T47D (cell line): ENCODE measurements at regions not wholly inside any gene's neighbourhood (a gene's known extent, or its start where the extent isn't known, plus 50 kb on each side); places are given as distances from the start of the nearest gene placed in this dataset.

Source experiments
- DNase-seq, 2 experiments: peaks; one replicate each; pipeline versions ENCODE4 v3.0.0 to v3.0.0-alpha.2; 2011 to 2012; ENCODE audit warnings: low read depth in 1 of 2, low spot score in 1 of 2
- JUND ChIP-seq: IDR thresholded peaks from 2 replicates; pipeline ENCODE4 v1.6.1; 2012; ENCODE audit warnings: low read depth
- in situ Hi-C: cut with HindIII; loops from 2 replicates; pipeline ENCODE4 v1.10.0; 2016; ENCODE audit warnings: low sequenced_read_pairs, low pct_unique_long_range_greater_than_20kb

DNA sequence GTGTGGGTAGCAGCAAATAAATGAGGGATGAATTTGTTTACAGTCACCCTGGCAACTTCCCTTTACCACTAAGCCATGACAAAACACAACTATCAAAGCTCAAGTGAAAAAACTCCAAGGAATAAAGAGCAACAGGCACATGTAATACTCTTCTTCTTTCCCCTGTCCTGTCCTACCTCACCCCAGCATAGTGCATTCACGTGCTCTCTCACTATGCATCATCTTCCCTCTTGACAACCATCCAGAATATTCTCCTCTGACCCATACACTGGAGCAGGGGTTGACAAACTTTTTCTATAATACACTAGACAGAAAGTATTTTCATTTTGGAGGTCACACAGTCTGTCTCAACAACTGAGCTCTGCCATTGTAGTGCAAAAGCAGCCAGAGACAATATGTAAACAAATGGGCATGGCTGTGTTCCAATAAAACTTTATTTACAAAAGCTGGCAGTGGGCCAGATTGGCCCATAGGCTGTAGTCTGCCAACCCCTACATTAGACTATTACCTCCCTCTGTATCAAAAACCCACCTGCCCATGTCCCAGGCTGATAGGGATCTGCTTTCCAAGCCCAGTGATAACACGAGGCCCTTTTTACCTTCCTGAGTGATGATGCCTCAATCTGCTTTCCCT lies 354.5 kb downstream of the FGFR2 start:
- in situ Hi-C loops = no loop called here
- TF ChIP-seq JUND = no peak
- DNase-seq = peak in 1 of 2 experiments; percentile 21

- in situ Hi-C loops = no loop called here
- no peak for TF ChIP-seq JUND
- no peak for DNase-seq
These were observed 353.4 kb downstream of the FGFR2 start for GRCh38 chr10:121244818-121245217.

GRCh38 chr10:121245754-121246153 lies 352.5 kb downstream of the FGFR2 start:
- DNase-seq = peak; percentile 19 to 91
- TF ChIP-seq JUND = no peak
- in situ Hi-C loops = no loop called here

DNA sequence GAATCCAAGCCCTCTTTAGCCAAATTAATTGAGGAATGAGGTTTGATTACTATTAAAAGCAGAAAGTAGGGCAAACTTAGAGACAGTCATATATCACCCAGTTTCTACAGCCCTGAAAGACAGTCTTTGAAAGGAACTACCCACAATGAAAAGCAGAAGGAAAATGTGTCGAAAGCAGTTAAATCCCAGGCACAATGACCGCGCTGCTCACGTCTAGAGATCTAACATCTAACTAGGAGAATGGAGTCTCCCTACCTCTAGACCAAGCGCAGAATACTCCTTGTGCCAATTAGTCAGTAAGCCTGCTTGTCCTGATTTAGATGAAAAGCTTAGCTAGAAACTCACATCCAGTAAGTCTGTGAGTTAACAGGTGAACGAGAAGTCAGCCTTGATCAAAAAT lies 350.0 kb downstream of the FGFR2 start:
- no peak for DNase-seq
- no peak for TF ChIP-seq JUND
- in situ Hi-C loops = no loop called here

DNA sequence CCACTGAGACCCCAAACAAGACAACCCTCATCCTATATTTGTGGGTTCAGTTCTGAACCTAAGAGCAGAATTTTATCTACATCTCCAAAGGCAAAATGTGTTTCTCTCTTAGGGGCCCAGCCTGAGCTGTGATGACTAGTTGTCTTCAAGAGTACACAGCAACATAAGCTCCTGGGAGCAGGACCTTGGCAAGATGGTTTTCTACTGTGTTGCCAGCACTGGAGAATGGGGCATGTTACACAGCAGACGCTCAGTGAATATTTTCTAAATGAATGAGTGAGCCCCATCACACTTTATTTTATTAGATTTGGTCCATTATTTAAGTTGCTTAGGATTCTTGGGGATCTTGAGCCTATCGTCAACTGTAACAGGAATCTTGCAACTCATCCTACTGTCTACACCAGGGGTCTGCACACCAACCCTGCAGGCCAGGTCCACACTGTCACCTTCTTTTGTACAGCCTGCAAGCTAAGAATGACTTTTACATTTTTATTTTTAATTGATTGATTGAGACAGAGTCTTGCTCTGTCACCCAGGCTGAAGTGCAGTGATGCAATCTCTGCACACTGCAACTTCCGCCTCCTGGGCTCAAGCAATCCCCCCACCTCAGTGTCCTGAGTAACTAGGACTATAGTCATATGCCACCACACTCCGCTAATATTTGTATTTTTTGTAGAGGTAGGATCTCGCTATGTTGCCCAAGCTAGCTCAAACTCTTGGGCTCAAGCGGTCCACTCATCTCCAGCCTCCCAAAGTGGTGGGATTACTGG lies 347.1 kb downstream of the FGFR2 start:
- in situ Hi-C loops = no loop called here
- DNase-seq = no peak

GRCh38 chr10:121252756-121253155 lies 345.5 kb downstream of the FGFR2 start:
- TF ChIP-seq JUND = no peak
- in situ Hi-C loops = no loop called here
- DNase-seq = no peak

More for the DNA sequence above, 347.1 kb downstream of the FGFR2 start:
- no peak for TF ChIP-seq JUND

GRCh38 chr10:121260377-121260776 lies 337.9 kb downstream of the FGFR2 start:
- no peak for TF ChIP-seq JUND
- in situ Hi-C loops = no loop called here
- DNase-seq = no peak

DNA sequence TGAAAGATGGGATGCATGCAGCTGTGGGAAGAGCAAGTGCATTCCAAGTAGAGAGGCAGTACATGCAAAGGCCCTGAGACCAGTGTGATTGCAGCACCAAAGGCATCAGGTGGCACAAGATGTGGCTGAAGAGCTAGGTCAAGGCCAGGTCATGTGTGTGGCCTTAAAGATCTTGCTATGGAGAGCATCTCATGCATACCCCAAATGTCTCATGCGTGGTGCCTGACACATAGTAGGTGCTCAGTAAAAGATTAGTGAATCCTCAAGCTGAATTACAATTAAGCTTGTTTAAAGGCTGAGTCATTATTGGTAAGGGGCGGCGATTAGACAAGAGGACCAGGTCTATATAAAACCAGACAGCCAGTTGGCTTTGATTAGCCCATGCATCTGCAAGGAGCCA lies 336.6 kb downstream of the FGFR2 start:
- in situ Hi-C loops = no loop called here
- no peak for TF ChIP-seq JUND
- no peak for DNase-seq

GRCh38 chr10:121262774-121263430 lies 335.3 kb downstream of the FGFR2 start:
- TF ChIP-seq JUND = no peak
- DNase-seq = no peak
- in situ Hi-C loops = no loop called here

DNA sequence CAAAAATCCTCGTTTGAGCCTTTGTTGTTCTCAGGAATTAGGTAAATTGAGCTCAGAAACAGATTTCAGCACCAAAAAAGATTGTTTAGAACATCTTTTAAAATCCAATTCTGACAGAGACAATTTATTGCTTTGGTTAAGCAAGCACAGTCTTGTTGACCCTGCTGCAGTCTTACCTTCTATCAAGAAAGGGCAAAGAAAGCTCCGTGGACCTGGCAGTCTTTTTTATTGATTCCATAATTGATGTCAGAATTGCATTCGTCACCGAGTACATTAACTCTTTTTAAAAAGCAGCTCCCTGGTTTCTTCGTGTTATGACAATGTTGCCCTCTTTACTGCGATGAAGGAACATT lies 334.8 kb downstream of the FGFR2 start:
- in situ Hi-C loops = no loop called here
- DNase-seq = no peak
- no peak for TF ChIP-seq JUND

- TF ChIP-seq JUND = no peak
- in situ Hi-C loops = no loop called here
- no peak for DNase-seq
These were observed 332.7 kb downstream of the FGFR2 start for GRCh38 chr10:121265360-121266123.

GRCh38 chr10:121266370-121266769 lies 331.9 kb downstream of the FGFR2 start:
- in situ Hi-C loops = no loop called here
- no peak for DNase-seq
- TF ChIP-seq JUND = no peak
